GM23248 (cell line): ENCODE measurements at regions not wholly inside any gene's neighbourhood (a gene's known extent, or its start where the extent isn't known, plus 50 kb on each side); places are given as distances from the start of the nearest gene placed in this dataset.

Experiments used
- EZH2 ChIP-seq: fragments of 200-600 bp; sonication (generic); IDR thresholded peaks from 2 replicates; pipeline ENCODE4 v1.6.1; 2018; ENCODE audit warnings: antibody characterized with exemption, mild to moderate bottlenecking; ENCODE audit not compliant: insufficient read depth, poor library complexity, severe bottlenecking
- EZH2phosphoT487 ChIP-seq: fragments of 200-600 bp; sonication (generic); IDR thresholded peaks from 2 replicates; pipeline ENCODE4 v1.6.1; 2018; ENCODE audit warnings: antibody characterized with exemption, moderate library complexity, mild to moderate bottlenecking, low read depth; ENCODE audit not compliant: insufficient read depth

GRCh38 chr11:115112754-115113153 lies 391.5 kb downstream of the CADM1 start:
- no peak for TF ChIP-seq EZH2
- TF ChIP-seq EZH2phosphoT487: no peak
